ENCODE measurements at regions not wholly inside any gene's neighbourhood (a gene's known extent, or its start where the extent isn't known, plus 50 kb on each side); places are given as distances from the start of the nearest gene placed in this dataset.

DNA sequence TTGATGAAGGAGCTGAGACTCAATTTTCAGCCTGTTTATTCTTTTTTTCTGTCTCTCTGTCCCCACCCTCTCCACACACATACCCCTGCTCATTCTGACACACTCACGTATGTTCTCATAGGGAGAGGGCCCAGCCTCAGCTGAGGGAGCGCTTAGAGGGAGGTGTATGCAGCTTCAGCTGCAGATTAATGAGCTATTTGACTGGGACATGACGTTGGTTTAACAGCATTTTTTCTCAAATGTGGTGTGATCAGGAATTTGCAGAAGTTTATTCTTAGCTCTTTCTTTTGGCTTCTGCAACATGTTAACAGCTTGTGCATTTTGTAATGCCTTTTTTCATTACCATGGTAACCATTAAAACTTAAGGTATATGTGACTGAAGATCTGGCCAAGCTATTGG, 1547.1 kb upstream of the PIK3C3 start:
- DNase-seq, result no peak

DNA sequence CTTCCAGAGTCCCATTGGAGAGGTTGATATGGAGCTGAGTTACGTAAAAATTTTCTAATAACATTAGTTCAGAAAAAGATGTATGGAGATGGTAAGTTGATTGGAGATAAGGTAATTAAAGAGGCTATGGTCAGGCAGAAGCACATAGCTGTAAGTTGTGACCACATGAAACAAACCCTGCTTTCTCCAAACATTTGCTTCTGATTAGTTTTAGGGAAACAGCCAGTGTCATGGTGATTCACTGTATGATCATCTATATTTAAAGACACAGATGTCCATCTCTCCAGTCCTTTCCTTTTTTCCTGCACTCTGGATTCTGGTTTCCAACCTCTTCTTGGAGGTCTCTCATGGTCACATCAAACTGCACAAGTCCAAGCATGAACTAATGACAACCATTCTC, 1550.8 kb upstream of the PIK3C3 start:
- DNase-seq, result no peak

DNA sequence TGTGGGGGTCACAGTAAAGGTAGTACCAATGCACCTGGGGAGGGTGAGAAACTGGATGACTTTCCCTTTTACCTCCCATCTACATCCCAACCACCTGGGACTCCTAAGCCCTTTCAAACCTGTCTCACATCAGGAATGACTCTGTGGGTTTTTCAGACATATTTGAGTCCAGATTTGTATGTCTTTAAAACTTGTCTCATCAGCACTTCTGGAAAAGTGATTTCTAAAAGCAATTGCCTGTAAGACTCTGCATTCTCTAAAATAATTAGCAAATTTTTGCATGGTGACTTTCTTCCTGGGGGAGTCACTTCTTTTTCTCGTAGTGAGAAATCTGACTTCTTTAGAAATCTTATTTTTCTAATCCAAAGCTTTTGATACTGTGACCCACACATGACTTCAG, 1553.0 kb upstream of the PIK3C3 start:
- DNase-seq, result no peak

DNA sequence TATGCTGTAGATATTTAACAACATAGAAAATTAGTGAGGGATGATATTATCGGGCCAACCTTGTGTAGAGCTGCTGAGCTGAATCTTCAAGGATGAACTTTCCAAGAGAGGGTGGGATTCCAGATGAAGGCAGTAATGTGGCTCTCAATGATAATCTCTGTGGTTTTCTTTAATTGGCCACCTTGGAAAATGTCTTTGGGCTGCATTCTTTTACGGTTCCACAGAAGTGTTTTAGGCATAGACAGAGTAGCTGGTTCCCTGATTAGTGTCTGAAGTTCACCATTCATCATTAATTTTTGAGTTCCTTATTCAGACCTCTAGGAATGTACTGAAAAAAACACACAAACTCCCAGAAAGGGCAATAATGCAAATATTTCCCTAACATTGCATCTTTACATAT, 1566.9 kb upstream of the PIK3C3 start:
- no peak for DNase-seq

DNA sequence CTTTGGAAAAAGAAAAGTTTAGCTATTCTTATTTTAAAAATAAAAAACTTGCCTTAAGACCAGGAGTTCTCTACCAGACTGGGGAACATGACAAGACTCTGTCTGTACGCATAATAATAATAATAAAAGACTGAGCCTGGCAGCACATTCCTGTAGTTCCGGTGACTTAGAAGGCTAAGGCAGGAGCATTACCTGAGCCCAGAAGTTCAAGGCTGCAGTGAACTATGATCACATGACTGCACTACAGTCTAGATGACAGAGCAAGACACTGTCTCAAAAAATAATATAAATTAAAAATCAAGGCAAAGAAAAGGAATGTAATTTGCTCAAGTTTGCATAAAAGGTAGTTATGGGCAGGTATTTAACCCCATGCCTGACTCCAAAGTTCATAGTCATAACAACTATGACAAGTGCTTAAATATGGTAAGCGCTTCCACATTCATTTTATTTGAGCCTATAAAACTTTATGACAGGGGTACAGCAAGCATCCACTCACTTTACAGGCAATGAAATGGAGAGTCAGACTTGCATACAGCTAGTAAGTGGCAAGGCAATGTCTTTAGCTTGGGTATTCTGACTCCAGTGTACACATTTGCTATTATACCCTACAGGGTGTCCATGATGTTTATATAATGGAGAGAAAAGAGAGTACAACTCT, 1567.8 kb upstream of the PIK3C3 start:
- no peak for DNase-seq

DNA sequence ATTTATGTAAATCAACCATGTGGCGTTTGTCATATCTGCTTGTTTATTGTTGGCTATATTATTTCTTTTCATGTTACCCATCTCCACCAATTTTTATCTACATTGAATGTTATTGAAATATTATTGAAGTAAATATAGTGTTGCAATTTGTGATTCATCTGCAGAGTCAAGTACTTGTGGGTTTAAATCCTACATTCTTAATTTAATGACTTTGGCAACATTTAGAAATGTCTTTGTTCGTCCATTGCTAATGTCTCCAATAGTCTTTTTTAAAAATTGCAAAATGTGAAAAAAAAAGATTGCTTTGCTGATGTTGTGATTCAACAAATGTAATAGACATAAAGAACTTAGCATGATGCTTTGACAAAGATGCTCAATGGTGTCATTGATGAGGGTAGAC, 1572.8 kb upstream of the PIK3C3 start:
- no peak for DNase-seq

DNA sequence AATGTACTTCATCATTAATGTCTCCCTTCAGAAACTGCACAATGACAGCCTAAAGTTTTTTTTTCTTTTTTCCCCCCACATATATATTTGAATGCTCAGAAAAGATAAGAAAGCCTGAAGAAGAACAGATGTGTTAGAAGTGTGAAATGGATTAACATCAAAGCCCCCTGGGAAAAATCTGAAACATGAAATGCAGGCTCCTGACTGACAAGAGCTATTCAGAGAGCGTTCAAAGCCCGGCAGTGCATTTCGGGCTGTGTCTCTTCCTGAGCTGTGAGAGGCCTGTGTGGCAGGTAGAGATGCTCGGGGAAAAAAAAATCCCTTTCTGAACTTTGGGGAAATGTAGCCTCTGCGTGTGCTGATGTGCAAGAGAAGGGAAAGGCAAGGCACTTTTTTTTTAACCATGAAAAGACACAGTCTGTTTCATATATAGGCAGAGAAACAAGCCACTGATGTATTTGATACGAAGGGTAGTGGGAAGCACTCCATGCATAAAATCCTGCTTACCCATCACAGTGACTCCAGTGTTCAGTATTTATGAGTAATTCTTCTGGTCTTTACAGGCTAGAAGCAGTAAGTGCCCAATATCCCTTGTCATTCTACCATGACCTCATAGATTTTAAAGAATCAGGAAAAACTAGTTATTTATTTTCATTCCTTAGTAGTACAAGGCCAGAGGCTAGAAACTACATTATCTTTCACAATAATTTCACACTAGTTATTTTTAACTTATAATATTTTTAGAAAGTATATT, 1574.2 kb upstream of the PIK3C3 start:
- no peak for DNase-seq

DNA sequence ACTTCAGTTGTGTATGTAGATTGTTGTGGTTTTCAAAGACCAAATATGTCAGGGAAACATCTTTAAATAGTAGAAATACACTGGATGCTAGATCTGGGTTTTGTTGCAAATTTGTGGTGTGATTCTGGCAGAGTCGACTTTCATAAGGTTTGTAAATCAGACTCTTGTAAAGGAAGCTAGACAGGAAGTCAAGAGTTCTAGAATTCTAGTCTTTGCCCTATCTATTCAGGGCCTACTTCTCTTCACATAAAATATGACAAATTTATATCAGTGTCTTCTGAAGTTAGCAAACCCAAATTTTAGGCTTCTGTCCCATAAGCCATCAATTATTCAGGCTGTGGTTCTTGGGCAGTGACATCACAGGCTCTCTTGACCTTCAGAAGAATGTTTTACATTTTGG, 1579.2 kb upstream of the PIK3C3 start:
- DNase-seq, result no peak

DNA sequence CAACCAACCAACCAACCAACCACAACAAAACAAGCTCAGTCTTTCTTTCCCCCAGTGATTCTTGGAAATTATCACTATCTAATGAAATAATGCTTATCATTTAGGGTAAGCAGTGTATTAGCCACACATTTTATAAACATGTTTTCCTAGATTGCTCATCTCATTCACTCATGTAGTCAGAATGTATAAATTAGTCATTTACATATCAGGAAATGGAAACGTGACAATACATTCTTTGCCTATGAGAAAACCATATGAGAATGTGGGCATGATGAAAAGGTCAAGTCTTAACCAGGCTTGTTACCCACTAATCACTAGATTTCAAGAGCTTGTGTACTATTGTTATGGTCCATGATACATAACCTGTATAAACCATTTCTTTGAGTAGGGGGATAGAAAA, 1583.4 kb upstream of the PIK3C3 start:
- DNase-seq, result no peak

DNA sequence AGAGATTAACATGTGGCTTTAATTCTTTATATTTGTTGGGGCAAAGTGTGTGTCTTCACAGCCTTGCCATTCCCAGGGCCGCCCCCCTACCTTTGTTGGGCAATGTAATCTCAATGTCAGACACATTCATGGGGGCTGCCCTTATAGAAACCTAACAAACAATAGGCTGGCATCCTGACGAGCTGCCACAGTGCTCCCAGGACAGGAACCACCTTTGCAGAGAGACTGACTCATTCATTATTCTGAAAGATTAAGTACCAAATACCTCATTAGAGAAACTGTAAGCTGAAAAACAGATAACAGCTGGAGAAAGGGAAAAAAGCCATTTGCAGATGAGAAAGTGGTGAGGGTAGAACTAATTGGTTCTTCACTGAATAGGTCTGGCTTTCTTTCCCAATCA, 1587.5 kb upstream of the PIK3C3 start:
- DNase-seq, result no peak

DNA sequence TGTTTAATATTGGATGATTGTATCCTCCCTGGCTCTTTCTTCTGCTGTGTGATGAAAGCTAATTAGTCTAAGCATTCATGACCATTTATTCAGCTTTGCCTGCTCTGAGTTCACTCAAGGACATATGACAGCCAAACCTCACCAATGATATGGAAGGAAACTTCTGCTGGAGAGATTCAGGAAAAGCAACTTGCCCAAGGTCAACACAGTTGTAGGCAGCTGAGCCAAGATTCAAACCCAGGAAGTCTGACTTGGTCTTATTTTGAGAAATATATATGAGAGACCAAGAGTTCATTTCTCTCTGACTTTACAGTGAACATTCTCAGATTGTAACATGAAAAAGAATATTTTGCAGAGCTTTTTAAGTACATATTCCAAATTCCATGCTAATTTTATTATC, 1588.5 kb upstream of the PIK3C3 start:
- no peak for DNase-seq

DNA sequence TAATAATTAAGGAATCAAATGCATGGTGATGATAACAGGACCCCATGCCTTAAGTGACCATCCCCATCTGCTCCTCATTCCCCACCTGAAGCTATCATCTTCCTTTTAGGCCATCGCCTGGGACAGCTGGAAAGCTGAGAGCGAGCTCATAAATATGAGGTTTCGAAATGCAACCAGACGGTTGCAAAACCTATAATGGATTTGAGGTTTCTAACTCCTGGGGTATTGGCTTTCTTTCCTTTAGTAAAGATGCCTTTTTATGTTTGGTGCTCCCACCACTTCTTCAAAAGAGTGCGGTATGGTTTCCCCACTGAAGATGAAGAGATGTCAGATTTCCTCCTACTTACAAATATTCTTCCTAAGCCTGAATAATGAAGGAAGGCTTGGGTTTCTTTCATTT, 1589.5 kb upstream of the PIK3C3 start:
- no peak for DNase-seq

DNA sequence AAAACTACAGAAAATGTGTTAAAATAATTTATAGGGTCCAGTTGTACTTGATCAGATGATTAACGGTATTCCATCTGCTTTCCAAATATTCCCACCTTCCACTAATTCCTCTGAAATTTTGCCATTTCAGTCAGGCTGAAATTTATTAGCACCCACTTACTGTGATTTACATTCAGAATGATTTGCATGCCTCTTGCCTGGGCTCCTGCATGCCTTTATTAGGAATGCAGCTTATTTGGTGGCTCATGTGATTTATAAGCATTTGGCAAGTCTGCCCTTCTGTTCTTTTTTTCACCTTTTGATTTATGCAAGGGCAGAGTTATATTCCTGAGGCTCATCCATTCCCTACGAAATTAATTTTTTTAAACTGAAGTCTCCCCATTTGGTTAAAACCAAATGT, 1594.5 kb upstream of the PIK3C3 start:
- no peak for DNase-seq

DNA sequence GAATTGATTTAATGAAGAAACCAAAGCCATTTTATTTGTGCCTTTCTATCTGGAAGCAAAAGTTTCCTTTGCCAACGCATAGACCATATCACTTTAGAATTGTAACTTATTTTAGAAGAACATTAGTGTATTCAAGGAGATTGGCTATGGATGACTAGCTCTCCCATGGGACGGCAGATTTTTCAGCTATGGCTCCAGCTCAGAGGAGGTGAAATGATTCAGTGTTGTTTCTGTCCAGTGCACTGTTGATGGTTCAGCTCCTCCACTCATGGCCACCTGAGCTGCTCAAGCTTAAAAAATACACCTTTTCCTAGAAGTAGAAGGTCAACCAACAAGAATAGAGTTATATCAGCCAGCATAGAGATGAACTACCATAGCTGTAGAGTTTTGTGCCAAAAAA, 1597.5 kb upstream of the PIK3C3 start:
- DNase-seq, result no peak

DNA sequence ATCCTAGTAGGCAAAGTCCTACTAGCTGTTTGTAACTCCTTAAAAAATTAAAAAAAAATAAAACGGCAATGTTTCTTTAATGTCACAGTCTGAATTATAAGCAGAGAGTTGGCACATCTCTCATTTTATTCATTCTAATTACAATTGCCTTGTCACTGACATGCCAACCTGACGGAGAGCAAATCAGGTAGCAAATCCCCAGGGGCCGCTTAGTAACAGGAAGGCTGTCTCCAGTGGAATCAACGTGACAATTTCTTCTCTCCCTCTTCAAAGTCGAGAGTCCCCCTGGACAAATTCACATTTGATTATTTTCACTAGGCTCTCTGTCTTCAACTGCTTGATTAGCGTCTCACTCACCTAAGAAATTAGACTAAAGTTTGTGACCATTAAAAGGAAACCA, 1598.9 kb upstream of the PIK3C3 start:
- DNase-seq, result no peak

DNA sequence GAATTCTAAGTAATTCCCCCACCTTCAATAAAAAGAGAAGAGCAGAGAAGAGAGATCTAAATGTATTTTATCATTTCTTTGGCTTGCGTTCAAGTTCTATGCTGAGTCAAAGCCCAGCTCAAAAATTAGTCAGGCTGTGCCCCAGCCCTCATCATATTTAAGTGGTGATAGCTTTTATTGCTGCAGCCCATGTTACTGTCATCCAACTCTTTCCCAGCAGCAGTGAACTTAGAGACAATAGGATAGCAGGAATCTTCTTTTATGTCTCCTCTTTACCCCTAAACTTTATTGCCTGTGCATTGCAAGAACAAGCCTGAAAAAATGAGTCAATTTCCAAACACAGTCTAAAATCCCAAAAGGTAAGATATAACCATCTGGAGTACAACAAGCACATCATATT, 1599.3 kb upstream of the PIK3C3 start:
- no peak for DNase-seq

DNA sequence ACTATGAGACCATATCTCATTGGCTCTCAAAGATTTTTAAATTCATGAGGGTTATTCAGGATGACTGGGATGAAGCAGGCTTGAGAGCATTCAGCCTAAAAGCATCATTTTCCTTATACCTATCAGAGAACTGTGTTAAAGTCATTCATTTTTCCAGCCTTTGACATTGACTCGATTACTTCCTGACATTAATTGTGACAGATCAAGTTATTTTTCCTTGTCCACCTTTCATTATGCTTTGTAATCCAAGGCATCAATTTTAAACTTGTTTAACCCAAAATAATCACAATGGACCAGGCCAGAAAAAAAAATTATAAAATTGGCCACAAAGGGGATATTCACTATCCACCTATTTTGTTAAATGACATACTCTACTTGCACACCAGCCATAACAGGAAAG, 1606.8 kb upstream of the PIK3C3 start:
- no peak for DNase-seq

DNA sequence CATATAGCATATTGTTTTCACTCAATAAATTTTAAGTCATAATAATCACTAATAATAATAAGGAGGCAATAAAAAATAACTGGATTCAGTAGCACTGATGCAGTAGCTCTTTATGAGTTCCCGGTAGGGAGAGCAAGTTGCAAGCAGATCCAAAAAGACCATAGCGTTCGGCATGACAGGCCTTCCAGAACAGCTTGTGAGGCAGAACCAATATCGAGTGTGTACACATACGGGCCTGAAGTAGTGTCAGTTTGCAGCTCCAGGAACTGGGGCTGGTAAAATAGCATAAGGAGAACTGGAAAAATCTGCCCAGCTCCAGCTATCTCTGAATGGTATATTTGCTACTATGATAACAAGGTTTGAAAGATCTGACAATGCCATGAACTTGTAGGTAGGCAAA, 1607.8 kb upstream of the PIK3C3 start:
- no peak for DNase-seq

DNA sequence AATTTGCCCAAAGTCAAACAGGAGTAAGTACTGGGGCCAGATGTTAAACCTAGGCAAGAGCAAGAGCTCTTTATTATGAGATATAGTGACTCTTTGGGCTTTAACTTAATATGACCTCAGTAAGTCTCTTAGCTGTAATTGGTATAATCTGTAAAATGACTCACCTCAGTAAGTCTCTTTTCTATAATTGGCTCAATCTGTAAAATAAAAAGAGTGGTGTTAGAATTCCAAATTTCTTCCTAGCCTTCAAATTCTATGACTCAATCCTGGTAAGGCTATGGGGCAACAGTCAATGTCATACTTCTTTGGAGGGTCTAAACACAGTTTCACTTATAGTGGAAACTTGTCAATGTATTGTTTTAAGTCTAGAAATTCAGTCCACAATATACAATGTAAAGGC, 1608.9 kb upstream of the PIK3C3 start:
- DNase-seq, result no peak

DNA sequence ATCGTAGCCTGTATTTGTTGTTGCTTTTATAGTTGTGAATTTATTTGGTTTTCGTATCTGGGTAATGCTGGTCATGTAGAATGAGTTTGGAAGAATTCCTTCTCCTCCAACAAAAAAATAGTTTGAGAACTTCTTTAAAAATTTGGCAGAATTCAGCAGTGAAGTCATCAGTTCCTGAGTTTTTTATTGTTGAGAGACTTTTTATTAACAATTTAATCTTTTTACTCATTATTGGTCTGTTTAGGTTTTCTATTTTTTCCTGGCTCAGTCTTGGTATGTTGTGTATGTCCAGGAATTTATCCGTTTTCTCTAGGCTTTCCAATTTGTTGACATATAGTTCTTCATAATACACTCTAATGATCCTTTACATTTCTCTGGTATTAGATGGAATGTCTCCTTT, 1613.3 kb upstream of the PIK3C3 start:
- no peak for DNase-seq

DNA sequence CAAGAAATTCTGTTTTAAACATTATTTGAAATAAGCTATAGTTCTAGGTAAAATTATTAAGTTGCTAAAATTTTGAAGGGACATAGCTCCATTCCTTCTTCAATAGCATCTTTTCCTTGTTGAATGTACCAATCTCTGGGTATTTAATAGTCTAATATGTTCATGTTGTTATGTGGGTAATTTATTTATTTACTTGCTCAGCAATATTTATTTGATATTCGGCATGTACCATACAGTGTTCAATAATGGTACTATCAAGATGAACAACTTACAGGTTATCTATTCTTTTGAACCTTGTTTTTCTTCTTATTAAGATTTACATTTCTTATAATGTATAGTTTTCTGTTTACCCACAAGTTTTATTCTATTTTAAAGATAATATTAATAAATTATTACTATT, 1616.8 kb upstream of the PIK3C3 start:
- DNase-seq, result no peak

DNA sequence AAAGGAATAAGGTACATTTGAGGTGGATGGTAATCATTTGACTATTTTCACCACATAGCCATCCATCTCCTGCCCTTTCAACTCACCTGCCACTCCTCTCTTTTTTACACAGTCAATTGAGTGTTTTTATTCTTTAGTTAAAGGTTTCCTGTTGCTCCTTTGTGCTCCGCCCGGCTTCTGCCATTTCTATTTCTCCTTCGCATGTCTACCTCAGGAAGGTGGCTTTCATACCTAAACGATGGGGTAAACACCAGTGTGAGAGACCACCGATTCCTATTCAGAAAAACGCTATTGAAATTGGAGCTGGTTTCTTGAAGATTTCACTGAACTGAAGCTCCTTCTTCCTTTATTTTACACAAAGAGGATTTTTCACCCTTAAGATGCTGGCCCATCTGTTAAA, 1628.0 kb upstream of the PIK3C3 start:
- no peak for DNase-seq

DNA sequence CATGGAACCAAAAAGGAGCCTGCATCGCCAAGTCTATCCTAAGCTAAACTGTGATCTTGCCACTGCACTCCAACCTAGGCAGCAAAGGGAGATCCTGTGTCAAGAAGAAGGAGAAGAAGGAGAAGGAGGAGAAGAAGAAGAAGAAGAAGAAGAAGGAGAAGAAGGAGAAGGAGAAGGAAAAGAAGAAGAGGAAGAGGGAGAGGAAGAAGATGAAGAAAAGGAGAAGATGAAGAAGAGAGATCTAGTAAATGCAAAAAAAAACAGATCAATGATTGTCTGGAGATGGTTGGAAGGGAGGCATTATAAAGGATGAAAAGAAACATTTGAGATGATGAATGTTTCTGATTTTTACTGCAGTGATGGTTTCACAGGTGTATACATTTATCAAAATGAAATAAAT, 1629.0 kb upstream of the PIK3C3 start:
- no peak for DNase-seq

DNA sequence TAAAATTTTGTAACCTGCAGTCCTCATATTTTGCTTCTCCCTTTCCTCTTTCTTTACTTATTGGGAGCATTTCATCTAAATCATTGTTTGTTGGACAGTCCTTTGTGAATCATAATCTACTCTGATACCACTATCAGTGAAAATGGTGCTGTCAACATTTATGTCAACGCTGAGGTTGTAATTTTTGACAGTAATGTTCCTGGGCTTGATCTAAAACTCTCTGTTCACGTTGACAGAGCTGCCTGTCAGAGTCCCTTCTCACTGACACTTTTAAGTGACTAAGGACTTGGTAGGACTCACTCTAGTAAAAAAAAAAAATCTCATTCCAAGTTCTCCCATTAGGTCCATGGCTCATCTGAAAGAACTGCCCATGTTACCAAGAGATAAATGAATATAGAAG, 1640.8 kb upstream of the PIK3C3 start:
- no peak for DNase-seq

DNA sequence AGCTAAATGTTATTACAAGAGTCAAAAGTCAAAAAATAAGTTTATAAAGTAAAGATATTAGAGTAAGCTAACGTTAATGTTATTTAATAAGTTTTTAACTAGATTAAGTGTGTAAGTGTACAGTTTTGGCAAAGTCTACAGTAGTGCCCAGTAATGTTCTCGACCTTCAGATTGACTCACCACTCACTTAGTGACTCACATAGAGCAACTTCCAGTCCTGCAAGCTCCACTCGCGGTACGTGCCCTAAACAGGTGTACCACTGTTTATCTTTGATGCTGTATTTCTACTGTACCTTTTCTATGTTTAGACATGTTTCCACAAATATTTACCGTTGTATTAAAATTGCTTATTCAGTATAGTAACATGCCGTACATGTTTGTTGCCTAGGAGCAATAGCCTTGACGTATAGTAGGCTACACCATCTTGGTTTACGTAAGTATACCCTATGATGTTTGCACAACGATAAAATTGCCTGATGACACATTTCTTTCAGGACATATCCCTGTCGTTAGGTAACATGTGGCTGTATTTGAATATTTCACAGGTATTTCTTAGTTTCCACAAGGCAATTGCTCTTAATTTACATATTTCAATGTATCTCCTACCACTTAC, 1641.9 kb upstream of the PIK3C3 start:
- no peak for DNase-seq

Data from NCI-H1694 (cell line).